HCT116 (cell line): ENCODE measurements at regions not wholly inside any gene's neighbourhood (a gene's known extent, or its start where the extent isn't known, plus 50 kb on each side); places are given as distances from the start of the nearest gene placed in this dataset.

ENCODE experiments used
- ATAC-seq: fragments of 200-7000 bp; cut with Tn5 transposase; 2 replicates; pipeline ENCODE4 v1.9.1; 2020; ENCODE audit warnings: mild to moderate bottlenecking, moderate library complexity
- BruUV-seq: library from RNA; stranded (reverse); fragments of 400-500 nt; replicated peaks from 2 replicates; lab custom pipeline; 2021; lab: Mats Ljungman, UMichigan
- CTCF ChIA-PET: fragments of 300-600 bp; sonication (Branson Sonifier 250); formaldehyde crosslinking; loops from one replicate; lab custom pipeline; 2021; ENCODE audit warnings: antibody characterized with exemption; lab: Charles Lee
- POLR2A ChIA-PET: fragments of 300-600, 350-600 bp; sonication (Branson Sonifier 250); formaldehyde crosslinking; loops from one replicate; lab custom pipeline; 2021; ENCODE audit warnings: antibody characterized with exemption; lab: Charles Lee
- RAD21 ChIA-PET, 2 experiments: fragments of 300-600 bp; sonication (Branson Sonifier 250); formaldehyde crosslinking; loops; one replicate each; lab custom pipeline; 2023; ENCODE audit warnings: low total read pairs in 2 of 2; ENCODE audit not compliant: uncharacterized antibody in 2 of 2, unreplicated experiment in 2 of 2, low non-redundant PET in 1 of 2; lab: Charles Lee
- DNase-seq: peaks from one replicate; pipeline ENCODE4 v3.0.0-alpha.2; 2010; ENCODE audit warnings: low read depth, low spot score
- H2AFZ ChIP-seq: fragments of 200-600 bp; shearing (Covaris generic), sonication (generic); 2 replicates; pipeline ENCODE4 v1.6.1; 2017; ENCODE audit warnings: low read depth, mixed run types, mixed read lengths, antibody characterized with exemption, low read length; ENCODE audit not compliant: poor library complexity, severe bottlenecking
- H3K27ac ChIP-seq: 2 replicates; pipeline ENCODE4 v1.5.1; 2012; ENCODE audit warnings: low read depth, low read length
- H3K27me3 ChIP-seq: fragments of 200-600 bp; sonication (generic); 2 replicates; pipeline ENCODE4 v1.6.1; 2016; ENCODE audit warnings: mixed run types, low read length, mixed read lengths; ENCODE audit not compliant: insufficient read depth
- H3K36me3 ChIP-seq, 2 experiments: fragments of 200-500 bp in 1 of 2; fragments of 200-600 bp in 1 of 2; sonication (Bioruptor generic) in 1 of 2; sonication (generic) in 1 of 2; 2 replicates each; pipeline versions ENCODE4 v1.5.1 to v1.6.1; 2014 to 2016; ENCODE audit warnings: low read length in 2 of 2, inconsistent platforms in 1 of 2, mixed read lengths in 1 of 2, mixed run types in 1 of 2; ENCODE audit not compliant: insufficient read depth in 2 of 2, control insufficient read depth in 1 of 2
- H3K4me1 ChIP-seq, 2 experiments: fragments of 200-600 bp in 1 of 2; sonication (generic) in 1 of 2; 2 replicates each; pipeline versions ENCODE4 v1.5.1 to v1.6.1; 2012 to 2017; ENCODE audit warnings: low read length in 2 of 2, inconsistent platforms in 1 of 2, mild to moderate bottlenecking in 1 of 2, mixed read lengths in 1 of 2, mixed run types in 1 of 2, moderate library complexity in 1 of 2; ENCODE audit not compliant: insufficient read depth in 2 of 2, control insufficient read depth in 1 of 2
- H3K4me2 ChIP-seq: fragments of 200-600 bp; sonication (generic); 2 replicates; pipeline ENCODE4 v1.6.1; 2017; ENCODE audit warnings: mixed run types, low read length, mixed read lengths
- H3K4me3 ChIP-seq, 2 experiments: fragments of 200-600 bp in 1 of 2; sonication (generic) in 1 of 2; replicated peaks in 1 of 2; 2 replicates each; pipeline ENCODE4 v1.5.1; 2011 to 2016; ENCODE audit warnings: low read length in 2 of 2, control low read depth in 1 of 2, low read depth in 1 of 2, mild to moderate bottlenecking in 1 of 2, mixed read lengths in 1 of 2, mixed run types in 1 of 2
- H3K79me2 ChIP-seq: fragments of 200-600 bp; sonication (generic); 2 replicates; pipeline ENCODE4 v1.6.1; 2017; ENCODE audit warnings: mild to moderate bottlenecking, mixed run types, low read length, moderate library complexity, mixed read lengths; ENCODE audit not compliant: insufficient read depth
- H3K9ac ChIP-seq: fragments of 200-600 bp; sonication (generic); 2 replicates; pipeline ENCODE4 v1.6.1; 2016; ENCODE audit warnings: low read length, mixed read lengths
- H3K9me2 ChIP-seq: fragments of 200-600 bp; sonication (generic), shearing (Covaris generic); 2 replicates; pipeline ENCODE4 v1.6.1; 2017; ENCODE audit warnings: mixed run types, mild to moderate bottlenecking, moderate library complexity; ENCODE audit not compliant: insufficient read depth
- H3K9me3 ChIP-seq, 2 experiments: fragments of 200-500 bp in 1 of 2; fragments of 200-600 bp in 1 of 2; sonication (Bioruptor generic) in 1 of 2; sonication (generic) in 1 of 2; 2 replicates each; pipeline ENCODE4 v1.6.1; 2014 to 2017; ENCODE audit warnings: low read length in 2 of 2, mixed read lengths in 2 of 2, inconsistent platforms in 1 of 2, low read depth in 1 of 2, mild to moderate bottlenecking in 1 of 2, mixed run types in 1 of 2, moderate library complexity in 1 of 2; ENCODE audit not compliant: control insufficient read depth in 1 of 2, insufficient read depth in 1 of 2
- H4K20me1 ChIP-seq: fragments of 200-600 bp; sonication (generic), shearing (Covaris generic); 2 replicates; pipeline ENCODE4 v1.6.1; 2017; ENCODE audit warnings: mixed run types, mild to moderate bottlenecking, moderate library complexity; ENCODE audit not compliant: insufficient read depth
- EGR1 ChIP-seq: IDR thresholded peaks from 2 replicates; pipeline ENCODE4 v1.6.1; 2012; ENCODE audit warnings: low read depth
- ELF1 ChIP-seq: IDR thresholded peaks from 2 replicates; pipeline ENCODE4 v1.6.1; 2012; ENCODE audit warnings: low read depth, borderline replicate concordance
- EZH2phosphoT487 ChIP-seq: fragments of 200-600 bp; IDR thresholded peaks from 2 replicates; pipeline ENCODE4 v1.6.1; 2018; ENCODE audit warnings: antibody characterized with exemption, borderline replicate concordance
- FOSL1 ChIP-seq: IDR thresholded peaks from 2 replicates; pipeline ENCODE4 v1.6.1; 2012; ENCODE audit warnings: low read depth
- JUND ChIP-seq: IDR thresholded peaks from 2 replicates; pipeline ENCODE4 v1.6.1; 2012
- POLR2A ChIP-seq: IDR thresholded peaks from 2 replicates; pipeline ENCODE4 v1.7.0; 2011; ENCODE audit warnings: borderline replicate concordance; ENCODE audit not compliant: insufficient read depth, insufficient read length; ENCODE audit errors: extremely low read depth
- POLR2AphosphoS5 ChIP-seq: IDR thresholded peaks from 2 replicates; pipeline ENCODE4 v1.6.1; 2011; ENCODE audit warnings: mild to moderate bottlenecking, low read depth, low read length, moderate library complexity
- RAD21 ChIP-seq: IDR thresholded peaks from 2 replicates; pipeline ENCODE4 v1.6.1; 2012; ENCODE audit warnings: low read depth, mild to moderate bottlenecking
- REST ChIP-seq: IDR thresholded peaks from 2 replicates; pipeline ENCODE4 v1.6.1; 2012; ENCODE audit warnings: low read depth
- SP1 ChIP-seq: IDR thresholded peaks from 2 replicates; pipeline ENCODE4 v1.6.1; 2012; ENCODE audit warnings: low read depth
- SRF ChIP-seq: IDR thresholded peaks from 2 replicates; pipeline ENCODE4 v1.6.1; 2012; ENCODE audit warnings: low read depth
- TCF7L2 ChIP-seq: IDR thresholded peaks from 2 replicates; pipeline ENCODE4 v1.7.0; 2011; ENCODE audit warnings: borderline replicate concordance, inconsistent platforms; ENCODE audit not compliant: insufficient read depth, insufficient read length; ENCODE audit errors: extremely low read depth
- YY1 ChIP-seq: IDR thresholded peaks from 2 replicates; pipeline ENCODE4 v1.6.1; 2011; ENCODE audit warnings: low read length, low read depth, moderate library complexity, mild to moderate bottlenecking; ENCODE audit not compliant: insufficient replicate concordance; ENCODE audit errors: extremely low read depth
- ZBTB33 ChIP-seq: IDR thresholded peaks from 2 replicates; pipeline ENCODE4 v1.6.1; 2011; ENCODE audit warnings: mild to moderate bottlenecking, low read length, moderate library complexity; ENCODE audit not compliant: insufficient replicate concordance; ENCODE audit errors: extremely low read depth
- ZNF274 ChIP-seq: fragments of 200-500 bp; sonication (Bioruptor generic); IDR thresholded peaks from 2 replicates; pipeline ENCODE4 v1.6.1; 2014; ENCODE audit warnings: mild to moderate bottlenecking, low read depth, low read length, inconsistent platforms
- intact Hi-C: fragments of 100-400 bp; cut with micrococcal nuclease; formaldehyde crosslinking; loops from 2 replicates; pipeline ENCODE4 v1.10.0; 2022
- TF ChIP-seq, protein P1 (sequence below): IDR thresholded peaks from 2 replicates; pipeline ENCODE4 v1.6.1; 2012
- TF ChIP-seq, protein P2 (sequence below): IDR thresholded peaks from 2 replicates; pipeline ENCODE4 v1.6.1; 2012

DNA sequence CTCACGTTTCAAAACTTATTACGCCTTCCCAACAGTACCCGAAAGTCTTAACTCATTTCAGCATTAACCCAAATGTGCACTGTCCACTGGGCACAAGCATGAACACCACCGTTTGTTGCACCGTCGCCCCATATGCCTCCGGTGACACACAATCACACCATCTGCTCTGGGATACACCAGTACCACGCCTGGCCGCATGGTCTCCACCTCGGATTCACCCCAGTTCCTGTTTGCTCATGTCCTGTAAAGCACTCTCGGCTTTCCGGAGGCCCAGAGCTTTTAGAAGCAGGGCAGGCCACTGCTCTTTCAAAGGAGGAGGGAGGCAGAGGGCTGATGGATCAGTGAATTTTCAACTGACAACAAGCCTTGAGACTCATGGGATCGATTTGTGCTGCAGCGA is 1570.0 kb upstream of the DEFB115 start:
- no peak overlapping the region for H3K9ac ChIP-seq
- ChIA-PET POLR2A (no interaction called here), RAD21 (no interaction called here), CTCF (no interaction called here)
- no TSS peak for BruUV-seq
- no peaks in the 10 kb centered on the region for H3K79me2 ChIP-seq
- H3K9me3 ChIP-seq = no peaks in the 10 kb centered on the region
- H4K20me1 ChIP-seq = no peaks in the 10 kb centered on the region
- intact Hi-C loops = no loop called here
- no peaks in the 10 kb centered on the region for H3K27me3 ChIP-seq
- DNase-seq (no peak), ATAC-seq (no peak)
- TF ChIP-seq POLR2AphosphoS5 = no peak
- TF ChIP-seq ZBTB33 = no peak
- TF ChIP-seq EGR1 = no peak
- no peak for TF ChIP-seq POLR2A
- TF ChIP-seq TCF7L2 = no peak
- TF ChIP-seq ZNF274 = no peak
- no peak for TF ChIP-seq REST
- no peak for TF ChIP-seq ELF1
- TF ChIP-seq JUND = no peak
- no peak for TF ChIP-seq YY1
- no peak for TF ChIP-seq EZH2phosphoT487
- TF ChIP-seq, protein P1, sequence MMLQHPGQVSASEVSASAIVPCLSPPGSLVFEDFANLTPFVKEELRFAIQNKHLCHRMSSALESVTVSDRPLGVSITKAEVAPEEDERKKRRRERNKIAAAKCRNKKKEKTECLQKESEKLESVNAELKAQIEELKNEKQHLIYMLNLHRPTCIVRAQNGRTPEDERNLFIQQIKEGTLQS = no peak
- no peak for TF ChIP-seq SP1
- TF ChIP-seq RAD21 = no peak
- TF ChIP-seq, protein P2, sequence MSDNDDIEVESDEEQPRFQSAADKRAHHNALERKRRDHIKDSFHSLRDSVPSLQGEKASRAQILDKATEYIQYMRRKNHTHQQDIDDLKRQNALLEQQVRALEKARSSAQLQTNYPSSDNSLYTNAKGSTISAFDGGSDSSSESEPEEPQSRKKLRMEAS = no peak
- TF ChIP-seq FOSL1 = no peak
- TF ChIP-seq SRF = no peak
- no peak overlapping the region for H2AFZ ChIP-seq
- no peaks in the 10 kb centered on the region for H3K4me1 ChIP-seq
- no peaks in the 10 kb centered on the region for H3K36me3 ChIP-seq
- no peak overlapping the region for H3K4me2 ChIP-seq
- no peaks in the 10 kb centered on the region for H3K9me2 ChIP-seq
- no peak overlapping the region for H3K4me3 ChIP-seq
- no peak overlapping the region for H3K27ac ChIP-seq
